ENCODE measurements at regions not wholly inside any gene's neighbourhood (a gene's known extent, or its start where the extent isn't known, plus 50 kb on each side); places are given as distances from the start of the nearest gene placed in this dataset.

DNA sequence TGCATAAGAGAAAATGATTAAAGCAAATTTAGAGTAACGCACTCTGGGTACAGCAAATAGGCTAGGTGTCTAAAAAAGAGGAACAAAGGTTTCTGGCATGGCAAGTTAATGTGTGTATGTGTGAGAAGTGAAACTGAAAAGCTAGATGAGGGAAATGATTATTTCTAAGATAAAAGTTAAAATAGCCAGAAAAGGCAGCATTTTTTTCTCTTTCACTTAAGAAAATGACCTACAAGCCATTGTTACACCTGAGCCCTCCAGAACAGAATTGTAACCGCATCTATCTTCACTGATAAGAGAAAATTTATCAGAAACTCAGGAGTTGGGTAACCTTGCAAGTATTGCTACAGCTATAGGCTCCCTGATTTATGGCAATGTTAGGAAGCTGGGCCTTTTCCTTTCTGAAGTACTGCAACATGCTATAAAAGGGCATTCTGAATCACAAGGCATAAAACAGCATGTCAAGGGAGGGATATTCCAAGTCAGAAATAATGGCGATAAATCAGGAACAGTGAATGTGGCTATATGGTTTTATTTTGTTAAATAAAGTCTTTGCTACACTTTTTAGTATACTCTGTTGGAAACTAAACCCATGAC is 395.3 kb downstream of the TBC1D32 start:
- TF ChIP-seq CTCF (IDR thresholded peaks at IDR 0.05) (no peak), POLR2A (IDR thresholded peaks at IDR 0.05) (no peak)

All from Peyer's patch (tissue), 4 donors.